Medulla oblongata (tissue), 1 donor: ENCODE measurements at regions not wholly inside any gene's neighbourhood (a gene's known extent, or its start where the extent isn't known, plus 50 kb on each side); places are given as distances from the start of the nearest gene placed in this dataset.

ENCODE experiments used
- DNase-seq: peaks from one replicate; pipeline ENCODE4 v3.0.0-alpha.2; 2015; ENCODE audit errors: extremely low spot score

- no peak for DNase-seq
Observed at GRCh38 chr15:38672273-38672672, 107.7 kb upstream of the RASGRP1 start.

DNA sequence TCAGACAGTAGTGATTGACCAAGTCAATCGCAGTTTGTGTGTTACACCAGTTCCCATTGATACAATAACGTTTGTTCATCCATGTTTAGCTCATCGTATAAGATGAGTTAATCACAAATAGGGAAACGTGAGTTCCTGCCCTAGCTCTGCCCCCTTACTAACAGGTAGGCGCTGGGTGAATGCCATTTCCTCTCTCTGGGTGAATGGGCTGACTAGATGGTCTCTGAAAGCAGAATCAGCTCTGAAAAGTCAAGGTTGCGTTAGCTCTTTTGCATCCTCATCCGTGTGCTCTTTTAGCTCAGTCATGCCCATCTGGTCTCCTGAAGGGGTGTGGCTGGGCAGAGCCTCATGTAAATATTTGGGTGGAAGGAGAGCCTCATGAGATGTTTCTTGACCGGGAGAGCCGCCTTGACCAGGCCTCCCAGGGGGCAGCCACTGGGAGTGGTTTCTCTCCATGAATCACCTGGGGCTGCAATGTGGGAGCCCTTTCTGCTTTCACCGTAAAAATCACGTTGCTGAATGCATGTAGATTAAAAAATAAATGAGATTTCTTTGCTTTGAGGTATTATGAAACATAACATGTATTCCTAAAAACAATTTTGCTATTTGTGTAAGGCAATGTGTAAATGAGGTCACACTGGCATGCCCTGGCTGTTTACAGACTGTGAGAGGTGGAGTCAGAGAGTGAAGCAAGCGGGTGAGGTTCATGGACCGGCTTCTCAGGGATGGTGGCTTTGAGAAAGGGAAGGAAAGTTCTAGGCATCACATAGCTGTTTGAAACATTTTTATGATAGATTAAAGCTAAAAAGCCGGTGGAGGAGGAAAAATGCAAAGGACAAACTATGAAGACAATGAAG, 108.4 kb upstream of the RASGRP1 start:
- no peak for DNase-seq

DNA sequence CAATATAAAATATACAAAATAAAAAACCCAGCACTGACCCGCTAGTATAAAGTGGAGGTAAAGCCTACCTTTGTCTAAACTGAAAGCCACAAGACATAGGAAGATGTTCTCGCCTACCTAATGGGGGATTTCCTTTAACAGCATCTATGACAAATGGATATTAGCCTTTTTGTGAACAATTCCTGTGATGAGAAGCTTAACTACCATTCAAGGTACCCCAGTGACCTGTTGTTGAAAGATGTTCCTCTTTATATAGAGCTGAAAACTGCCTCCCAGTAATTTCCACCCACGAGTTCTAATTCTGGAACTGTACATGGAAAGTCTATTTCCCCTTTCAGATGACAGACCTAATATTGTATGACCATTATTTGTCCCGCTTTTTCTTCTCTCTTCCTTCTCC, 109.8 kb upstream of the RASGRP1 start:
- DNase-seq, result no peak

DNA sequence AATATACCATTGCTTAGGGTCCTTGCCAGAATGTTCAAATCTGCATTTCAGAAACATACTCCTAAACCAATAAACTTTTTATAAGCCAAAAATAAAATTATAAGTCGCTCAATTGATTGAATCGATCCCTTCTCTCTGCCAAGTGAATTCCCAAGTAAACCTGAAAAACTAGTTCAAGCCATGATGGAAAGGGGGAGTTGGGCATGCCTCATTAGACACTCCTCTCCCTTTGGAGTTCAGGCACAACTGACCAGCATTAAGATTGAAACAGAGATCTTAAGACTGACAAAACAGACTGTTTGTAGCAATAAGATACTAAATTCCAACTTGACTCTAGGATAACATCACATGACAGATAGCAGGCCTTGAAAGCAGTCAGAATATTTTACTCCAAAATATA, 113.7 kb upstream of the RASGRP1 start:
- DNase-seq, result no peak

DNA sequence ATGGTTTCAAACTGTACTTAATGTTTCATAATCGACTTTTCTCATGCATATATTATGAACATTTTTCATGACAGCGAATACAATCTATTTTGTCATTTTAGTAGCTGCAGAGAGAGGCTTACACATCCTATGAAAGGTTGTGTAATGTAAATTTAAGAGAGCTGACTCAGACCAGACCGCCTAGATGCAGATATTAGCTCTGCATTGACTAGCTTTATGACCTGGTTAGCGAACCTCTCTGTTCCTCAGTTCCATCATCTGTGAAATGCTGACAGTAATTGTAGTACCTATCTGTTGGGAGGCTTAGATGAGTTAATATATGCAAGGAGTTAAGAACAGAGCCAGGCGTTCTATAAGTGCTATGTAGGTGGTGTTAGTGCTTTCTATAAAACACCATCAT, 116.2 kb upstream of the RASGRP1 start:
- no peak for DNase-seq

- no peak for DNase-seq
Observed at GRCh38 chr15:38682363-38682762, 117.7 kb upstream of the RASGRP1 start.

DNA sequence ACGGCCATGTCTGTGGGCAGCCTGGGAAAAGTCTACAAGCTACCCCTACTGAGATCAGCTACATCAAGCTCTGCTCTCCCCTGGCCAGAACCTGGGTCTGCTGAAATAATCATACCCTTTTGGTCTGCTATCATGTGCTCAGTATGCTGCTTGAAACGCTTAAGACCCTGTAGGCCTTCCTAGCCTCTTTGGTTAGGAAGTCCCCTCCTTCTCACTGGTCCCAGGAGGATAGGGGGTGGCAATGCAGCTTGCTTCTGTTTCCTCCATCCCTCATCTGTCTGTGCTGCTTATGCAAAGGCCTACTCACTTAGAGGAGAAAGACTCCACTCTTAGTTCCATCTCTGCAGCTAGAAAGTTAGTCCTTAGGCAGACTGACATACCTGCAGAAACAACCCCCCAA, 118.2 kb upstream of the RASGRP1 start:
- DNase-seq, result no peak

- DNase-seq, result peak; percentile 81
Observed at GRCh38 chr15:38683382-38684242, 119.0 kb upstream of the RASGRP1 start.

- DNase-seq, result no peak
Observed at GRCh38 chr15:38684440-38685010, 119.9 kb upstream of the RASGRP1 start.

GRCh38 chr15:38685686-38686339, 121.2 kb upstream of the RASGRP1 start:
- DNase-seq, result no peak

DNA sequence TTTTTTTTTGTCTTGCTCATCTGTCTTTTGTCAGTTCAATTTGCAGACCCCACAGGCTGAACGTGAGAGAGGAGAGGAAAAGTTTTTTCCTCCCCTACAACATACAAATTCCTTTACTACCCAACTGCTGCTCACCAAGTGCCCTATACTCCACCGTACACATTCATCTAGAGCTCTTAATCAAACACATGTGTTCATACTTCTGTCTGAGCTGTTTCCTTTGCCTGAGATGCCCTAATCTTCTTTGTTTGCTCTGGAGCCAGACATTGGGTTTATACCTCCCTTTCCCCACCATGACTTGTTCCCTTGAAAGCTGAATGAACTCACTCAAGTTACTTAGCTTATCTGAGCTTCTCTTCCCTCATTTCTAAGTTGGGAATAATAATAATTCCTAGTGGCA, 122.7 kb upstream of the RASGRP1 start:
- DNase-seq, result no peak

GRCh38 chr15:38687775-38688495, 123.3 kb upstream of the RASGRP1 start:
- DNase-seq, result no peak

GRCh38 chr15:38688761-38689160, 124.1 kb upstream of the RASGRP1 start:
- DNase-seq, result no peak

GRCh38 chr15:38689522-38689921, 124.9 kb upstream of the RASGRP1 start:
- DNase-seq, result no peak

GRCh38 chr15:38690216-38690615, 125.6 kb upstream of the RASGRP1 start:
- no peak for DNase-seq

DNA sequence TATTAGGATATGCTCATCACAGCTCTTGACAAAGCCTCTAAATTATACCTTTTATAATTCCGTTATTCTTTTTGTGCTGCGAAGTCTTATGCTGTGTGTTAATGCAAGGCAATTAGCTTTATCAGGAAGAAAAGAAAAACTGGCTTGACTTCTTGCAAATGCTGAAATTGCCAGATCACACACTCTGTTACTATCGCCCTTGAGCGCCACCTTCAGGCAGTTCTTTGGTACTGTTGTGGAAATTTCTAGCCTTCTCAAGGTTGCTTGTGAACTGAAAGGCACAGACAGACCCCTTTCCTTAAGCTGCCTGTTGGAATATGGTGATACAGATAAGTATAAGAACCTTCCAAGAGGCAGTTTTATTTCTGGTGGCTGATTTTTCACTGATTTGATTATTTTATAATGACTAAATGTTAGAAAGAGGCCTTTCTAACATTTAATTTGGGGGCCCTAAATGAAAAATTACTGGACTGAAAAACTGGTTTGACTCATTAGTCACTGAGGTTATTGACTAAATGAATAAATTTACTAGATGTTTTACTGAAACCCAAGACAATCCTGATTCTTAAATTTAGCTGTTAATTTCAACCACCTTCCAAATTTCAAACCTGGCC, 126.2 kb upstream of the RASGRP1 start:
- DNase-seq, result peak; percentile 87

DNA sequence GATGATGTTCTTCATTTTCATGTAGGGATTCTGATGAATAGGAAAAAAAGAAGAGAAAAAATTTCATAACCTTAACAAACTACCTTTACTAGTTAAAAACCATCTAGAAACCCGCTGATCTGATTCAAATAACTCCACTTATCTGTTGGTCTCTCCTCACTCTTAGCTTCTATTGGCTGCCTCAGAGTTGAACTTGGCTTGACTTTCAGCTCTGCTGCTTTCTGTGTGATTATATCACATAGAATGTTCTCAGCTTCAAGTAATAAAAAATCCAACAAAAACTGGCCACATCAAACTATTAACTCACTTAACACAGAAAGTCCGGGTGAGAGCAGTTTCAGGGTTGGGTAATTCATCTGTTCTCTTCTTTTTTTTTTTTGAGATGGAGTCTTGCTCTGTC, 126.8 kb upstream of the RASGRP1 start:
- no peak for DNase-seq

DNA sequence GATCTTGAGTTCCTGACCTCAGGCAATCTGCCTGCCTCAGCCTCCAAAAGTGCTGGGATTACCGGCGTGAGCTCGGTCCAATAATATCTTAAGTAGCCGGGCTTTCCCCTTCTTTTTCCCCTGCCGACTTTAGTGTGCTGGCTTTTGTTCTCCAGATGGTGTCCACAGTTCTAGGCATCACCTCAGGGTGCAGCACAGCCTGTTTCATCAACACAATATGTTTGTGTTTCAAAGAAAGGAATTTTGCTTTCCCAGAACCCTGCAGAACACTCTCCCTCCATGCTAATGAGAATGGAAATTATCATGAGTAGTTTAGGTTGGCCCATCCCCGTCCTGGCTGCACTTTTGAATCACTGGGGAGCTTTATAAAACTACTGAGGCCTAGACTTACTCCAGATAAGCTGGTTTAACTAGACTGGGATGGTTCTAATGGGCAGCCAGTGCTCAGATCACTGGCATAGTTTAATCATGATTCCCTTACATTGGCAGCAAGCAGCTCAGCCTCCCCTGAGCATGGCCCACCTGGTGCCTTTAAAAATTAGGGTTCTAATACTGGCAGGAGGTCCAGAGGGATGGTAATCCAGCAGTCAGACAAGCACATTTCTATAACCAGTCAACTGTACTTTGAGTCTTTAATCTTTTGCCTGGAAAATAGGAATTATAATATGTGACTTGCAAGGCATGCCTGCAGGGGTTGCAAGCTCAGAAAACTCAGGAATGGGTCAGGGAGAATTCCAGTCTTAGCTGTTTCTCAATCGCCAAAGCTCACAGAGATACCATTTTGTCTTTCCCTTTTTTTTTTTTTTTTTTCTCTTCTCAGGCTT, 127.6 kb upstream of the RASGRP1 start:
- DNase-seq, result no peak

DNA sequence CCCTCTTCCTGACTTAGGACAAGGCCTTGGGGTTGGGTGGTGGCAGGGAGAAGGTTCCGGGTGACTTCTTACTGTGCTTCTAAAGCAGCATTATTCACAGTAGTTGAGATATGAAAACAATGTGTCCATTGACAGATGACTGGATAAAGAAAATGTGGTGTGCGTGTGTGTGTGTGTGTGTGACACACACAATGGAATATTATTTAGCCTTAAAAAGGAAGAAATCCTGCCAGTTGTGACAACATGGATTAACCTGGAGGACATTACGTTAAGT, 128.1 kb upstream of the RASGRP1 start:
- no peak for DNase-seq
